Stimulated activated CD8-positive, alpha-beta memory T cell treated with anti-CD3 and anti-CD28 coated beads, Interleukin-4, amount 100 ng/mL, for 24 hours (primary cell): ENCODE measurements at regions not wholly inside any gene's neighbourhood (a gene's known extent, or its start where the extent isn't known, plus 50 kb on each side); places are given as distances from the start of the nearest gene placed in this dataset.

Source experiments
- DNase-seq: peaks from one replicate; pipeline ENCODE4 v3.0.0-alpha.2; 2020; ENCODE audit warnings: low read depth

DNA sequence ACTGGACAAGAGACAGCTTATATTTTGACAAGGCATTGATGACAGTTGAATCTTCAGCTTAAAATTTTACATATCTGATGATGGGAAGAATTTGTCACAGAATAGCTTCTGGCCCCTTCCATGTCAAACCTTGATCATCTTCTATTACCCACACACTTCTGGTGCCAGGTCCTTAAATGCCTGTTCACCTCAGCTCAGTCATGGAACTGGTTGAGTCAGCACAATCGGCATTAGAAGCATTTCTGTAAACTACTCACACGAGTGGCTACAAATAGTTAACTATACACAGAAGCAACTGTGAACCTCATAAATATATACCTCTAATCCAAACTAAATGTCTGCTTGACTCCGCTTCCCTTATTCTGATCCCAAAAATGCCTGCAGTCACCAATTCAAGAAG lies 161.2 kb downstream of the FOXO1 start:
- no peak for DNase-seq
